SK-N-SH (cell line): ENCODE measurements at regions not wholly inside any gene's neighbourhood (a gene's known extent, or its start where the extent isn't known, plus 50 kb on each side); places are given as distances from the start of the nearest gene placed in this dataset.
"Not testable (repeated sequence)": the region's sequence is repeated elsewhere in the genome, so short reads cannot be mapped to it uniquely, and the experiment has no call there.

Experiments used
- CTCF ChIA-PET: fragments of 300-600, 350-600 bp; formaldehyde crosslinking; extraction: SDS; loops from one replicate; lab custom pipeline; 2021; lab: Yijun Ruan, JAX
- POLR2A ChIA-PET: fragments of 350-600 bp; sonication (Branson Sonifier 250); formaldehyde crosslinking; extraction: SDS; loops from one replicate; lab custom pipeline; 2020; ENCODE audit warnings: antibody characterized with exemption, inconsistent platforms; lab: Yijun Ruan, JAX
- DNase-seq: peaks from one replicate; pipeline ENCODE4 v3.0.0; 2012
- H2AFZ ChIP-seq: fragments of 200-600 bp; sonication (generic); 2 replicates; pipeline ENCODE4 v1.8.1; 2016; ENCODE audit warnings: antibody characterized with exemption, mild to moderate bottlenecking, low read depth
- H3F3A ChIP-seq: fragments of 200-600 bp; sonication (generic); replicated peaks from 2 replicates; pipeline ENCODE3; 2016; ENCODE audit warnings: antibody characterized with exemption, mild to moderate bottlenecking; ENCODE audit not compliant: insufficient read depth
- H3K27ac ChIP-seq, 2 experiments: fragments of 200-500 bp in 1 of 2; fragments of 200-600 bp in 1 of 2; sonication (Bioruptor generic) in 1 of 2; sonication (generic), shearing (Covaris generic) in 1 of 2; 2 replicates each; pipeline versions ENCODE4 v1.5.1 to v1.6.1; 2014 to 2016; ENCODE audit warnings: low read depth in 2 of 2, inconsistent platforms in 1 of 2, low read length in 1 of 2, mild to moderate bottlenecking in 1 of 2, mixed read lengths in 1 of 2
- H3K27me3 ChIP-seq: fragments of 200-600 bp; sonication (generic), shearing (Covaris generic); 2 replicates; pipeline ENCODE4 v1.6.1; 2016; ENCODE audit warnings: mixed run types; ENCODE audit not compliant: insufficient read depth
- H3K36me3 ChIP-seq, 2 experiments: fragments of 200-500 bp in 1 of 2; fragments of 200-600 bp in 1 of 2; sonication (Bioruptor generic) in 1 of 2; sonication (generic) in 1 of 2; replicated peaks in 1 of 2; 2 replicates each; pipeline versions ENCODE3 to v1.5.1; 2014 to 2016; ENCODE audit warnings: low read length in 1 of 2, mild to moderate bottlenecking in 1 of 2; ENCODE audit not compliant: insufficient read depth in 2 of 2, control insufficient read depth in 1 of 2
- H3K4me1 ChIP-seq, 2 experiments: fragments of 200-500 bp in 1 of 2; fragments of 200-600 bp in 1 of 2; sonication (Bioruptor generic) in 1 of 2; sonication (generic), shearing (Covaris generic) in 1 of 2; 2 replicates each; pipeline versions ENCODE4 v1.5.1 to v1.6.1; 2014 to 2016; ENCODE audit warnings: low read depth in 1 of 2, low read length in 1 of 2, mixed run types in 1 of 2; ENCODE audit not compliant: insufficient read depth in 2 of 2, control insufficient read depth in 1 of 2
- H3K4me2 ChIP-seq: fragments of 200-600 bp; sonication (generic), shearing (Covaris generic); 2 replicates; pipeline ENCODE4 v1.6.1; 2017; ENCODE audit warnings: mixed run types
- H3K4me3 ChIP-seq, 2 experiments: fragments of 200-500 bp in 1 of 2; fragments of 200-600 bp in 1 of 2; sonication (Bioruptor generic) in 1 of 2; sonication (generic), shearing (Covaris generic) in 1 of 2; 2 replicates each; pipeline versions ENCODE4 v1.5.1 to v1.8.1; 2014 to 2016; ENCODE audit warnings: low read depth in 2 of 2, inconsistent platforms in 1 of 2, low read length in 1 of 2, mild to moderate bottlenecking in 1 of 2, mixed read lengths in 1 of 2, moderate library complexity in 1 of 2
- H3K79me2 ChIP-seq: fragments of 200-600 bp; sonication (generic); 2 replicates; pipeline ENCODE4 v1.8.1; 2017; ENCODE audit warnings: mild to moderate bottlenecking; ENCODE audit not compliant: insufficient read depth
- H3K9ac ChIP-seq: fragments of 200-600 bp; sonication (generic); 2 replicates; pipeline ENCODE4 v1.6.1; 2017; ENCODE audit warnings: mixed run types
- H3K9me2 ChIP-seq: fragments of 200-600 bp; sonication (generic); 2 replicates; pipeline ENCODE4 v1.6.1; 2017; ENCODE audit warnings: mixed run types
- H3K9me3 ChIP-seq: fragments of 200-600 bp; sonication (generic); 2 replicates; pipeline ENCODE4 v1.6.1; 2017; ENCODE audit warnings: mixed run types, mild to moderate bottlenecking, moderate library complexity
- H4K20me1 ChIP-seq: fragments of 200-600 bp; sonication (generic); 2 replicates; pipeline ENCODE4 v1.6.1; 2017; ENCODE audit warnings: mild to moderate bottlenecking, mixed run types; ENCODE audit not compliant: insufficient read depth
- CHD2 ChIP-seq: fragments of 150-350 bp; IDR thresholded peaks from 2 replicates; pipeline ENCODE4 v1.6.1; 2018; ENCODE audit warnings: low read length; ENCODE audit not compliant: partially characterized antibody
- CTCF ChIP-seq: fragments of 200-600 bp; sonication (generic); IDR thresholded peaks from 2 replicates; pipeline ENCODE4 v1.6.1; 2017; ENCODE audit warnings: antibody characterized with exemption, mild to moderate bottlenecking, moderate library complexity
- EP300 ChIP-seq, 2 experiments: IDR thresholded peaks; 2 replicates each; pipeline versions ENCODE4 v1.4.0 to v1.6.1; 2012; ENCODE audit warnings: borderline replicate concordance in 1 of 2, low read depth in 1 of 2, low read length in 1 of 2
- EZH2phosphoT487 ChIP-seq: fragments of 200-600 bp; sonication (generic); IDR thresholded peaks from 2 replicates; pipeline ENCODE4 v1.6.1; 2017; ENCODE audit warnings: low read depth, mixed run types, mild to moderate bottlenecking, antibody characterized with exemption, moderate library complexity, borderline replicate concordance
- FOSL2 ChIP-seq: IDR thresholded peaks from 2 replicates; pipeline ENCODE4 v1.4.0; 2012; ENCODE audit warnings: low read depth, mild to moderate bottlenecking, moderate library complexity, borderline replicate concordance
- GABPA ChIP-seq: IDR thresholded peaks from 2 replicates; pipeline ENCODE4 v1.4.0; 2012; ENCODE audit warnings: low read depth, mild to moderate bottlenecking
- GATA2 ChIP-seq: sonication (generic); formaldehyde crosslinking; IDR thresholded peaks from 2 replicates; pipeline ENCODE4 v1.5.0; 2020; ENCODE audit warnings: mild to moderate bottlenecking, missing genetic modification reagents
- MEF2A ChIP-seq: IDR thresholded peaks from 2 replicates; pipeline ENCODE4 v1.4.0; 2012; ENCODE audit warnings: low read depth, borderline replicate concordance
- NFIC ChIP-seq: IDR thresholded peaks from 2 replicates; pipeline ENCODE4 v1.4.0; 2012; ENCODE audit warnings: borderline replicate concordance
- PBX3 ChIP-seq: IDR thresholded peaks from 2 replicates; pipeline ENCODE4; 2012
- RCOR1 ChIP-seq: fragments of 150-350 bp; IDR thresholded peaks from 2 replicates; pipeline ENCODE4 v1.6.1; 2017; ENCODE audit warnings: antibody characterized with exemption, low read length
- REST ChIP-seq: IDR thresholded peaks from 2 replicates; pipeline ENCODE4 v1.6.1; 2012; ENCODE audit warnings: mild to moderate bottlenecking, low read depth, low read length, moderate library complexity
- RXRA ChIP-seq: IDR thresholded peaks from 2 replicates; pipeline ENCODE4 v1.4.0; 2012; ENCODE audit warnings: low read depth, mild to moderate bottlenecking, borderline replicate concordance
- SMC3 ChIP-seq: IDR thresholded peaks from 2 replicates; pipeline ENCODE4 v1.6.1; 2012; ENCODE audit warnings: low read depth, low read length, improper control_type of control experiment
- TEAD4 ChIP-seq: IDR thresholded peaks from 2 replicates; pipeline ENCODE4 v1.4.0; 2012; ENCODE audit warnings: mild to moderate bottlenecking, borderline replicate concordance; ENCODE audit not compliant: insufficient read depth
- USF1 ChIP-seq: IDR thresholded peaks from 2 replicates; pipeline ENCODE4 v1.4.0; 2012; ENCODE audit warnings: low read depth, borderline replicate concordance
- USF2 ChIP-seq: fragments of 150-350 bp; IDR thresholded peaks from 2 replicates; pipeline ENCODE4 v1.6.1; 2017; ENCODE audit warnings: antibody characterized with exemption, low read length, low read depth, borderline replicate concordance
- ZBTB33 ChIP-seq: IDR thresholded peaks from 2 replicates; pipeline ENCODE4 v1.4.0; 2012; ENCODE audit warnings: low read depth, borderline replicate concordance
- WGBS: methylation state at CpG from one replicate; pipeline ENCODE4 v1.1.6; 2017; ENCODE audit warnings: low lambda C conversion rate; 5-methylcytosine and 5-hydroxymethylcytosine counted together

- H3K9ac ChIP-seq, result no peak overlapping the region
- H3K27me3 ChIP-seq, result no peaks in the 10 kb centered on the region
- ChIA-PET POLR2A (no interaction called here), CTCF (no interaction called here)
- H4K20me1 ChIP-seq, result no peaks in the 10 kb centered on the region
- H3K9me3 ChIP-seq, result no peaks in the 10 kb centered on the region
- H3K4me1 ChIP-seq, result no peaks in the 10 kb centered on the region
- no peak overlapping the region for H3K4me3 ChIP-seq
- H3K4me2 ChIP-seq, result no peak overlapping the region
- no peak for DNase-seq
- H3K27ac ChIP-seq, result no peak overlapping the region
- no peaks in the 10 kb centered on the region for H3K36me3 ChIP-seq
- H3K79me2 ChIP-seq, result no peaks in the 10 kb centered on the region
- TF ChIP-seq USF2 (no peak), REST (no peak), TEAD4 (no peak), PBX3 (no peak), GABPA (no peak), RXRA (no peak), ZBTB33 (no peak), CTCF (no peak), FOSL2 (no peak), CHD2 (no peak), EP300 (IDR thresholded peaks at IDR 0.05; ENCODE audit: borderline replicate concordance in 1 of 2, low read depth in 1 of 2, low read length in 1 of 2) (no peak), USF1 (no peak), NFIC (no peak), SMC3 (no peak), RCOR1 (no peak), MEF2A (no peak), GATA2 (CRISPR knock-in tag) (no peak), EZH2phosphoT487 (no peak)
- H3F3A ChIP-seq, result no peaks in the 10 kb centered on the region
- H2AFZ ChIP-seq, result no peak overlapping the region
- H3K9me2 ChIP-seq, result no peaks in the 10 kb centered on the region
Observed at GRCh38 chr3:95832146-95832545, 982.2 kb upstream of the EPHA6 start.

GRCh38 chr3:95860628-95861027, 953.8 kb upstream of the EPHA6 start:
- H3K9me2 ChIP-seq, H3K9ac ChIP-seq, H4K20me1 ChIP-seq, H3F3A ChIP-seq, CTCF ChIA-PET, H3K4me3 ChIP-seq, DNase-seq, H3K27ac ChIP-seq, H3K79me2 ChIP-seq, H3K4me1 ChIP-seq, H3K9me3 ChIP-seq, H2AFZ ChIP-seq, H3K4me2 ChIP-seq, H3K36me3 ChIP-seq, POLR2A ChIA-PET, H3K27me3 ChIP-seq: not testable (repeated sequence)
- 17% methylated on average over 5 of the region's 9 CpGs for WGBS
